Adipocyte (in vitro differentiated cells): ENCODE measurements at regions not wholly inside any gene's neighbourhood (a gene's known extent, or its start where the extent isn't known, plus 50 kb on each side); places are given as distances from the start of the nearest gene placed in this dataset.

Experiments used
- DNase-seq: peaks from one replicate; pipeline ENCODE4 v3.0.0-alpha.2; 2015; ENCODE audit warnings: low read depth
- H3K27me3 ChIP-seq: replicated peaks from 2 replicates; pipeline ENCODE4 v1.7.0; 2013; ENCODE audit warnings: mild to moderate bottlenecking, low read length, moderate library complexity; ENCODE audit not compliant: control insufficient read depth, insufficient read depth
- H3K36me3 ChIP-seq: 2 replicates; pipeline ENCODE4 v1.7.0; 2013; ENCODE audit warnings: low read length, mild to moderate bottlenecking, moderate library complexity; ENCODE audit not compliant: control insufficient read depth, insufficient read depth, severe bottlenecking
- H3K4me1 ChIP-seq: 2 replicates; pipeline ENCODE4 v1.7.0; 2013; ENCODE audit warnings: mild to moderate bottlenecking, low read length, moderate library complexity; ENCODE audit not compliant: control insufficient read depth, insufficient read depth
- H3K4me3 ChIP-seq: 2 replicates; pipeline ENCODE4 v1.7.0; 2013; ENCODE audit warnings: mild to moderate bottlenecking, low read length, moderate library complexity
- H3K9ac ChIP-seq: 2 replicates; pipeline ENCODE4 v1.7.0; 2013; ENCODE audit warnings: mild to moderate bottlenecking, low read length, moderate library complexity
- H3K9me3 ChIP-seq: 2 replicates; pipeline ENCODE4 v1.7.0; 2013; ENCODE audit warnings: mild to moderate bottlenecking, low read length, moderate library complexity; ENCODE audit not compliant: control insufficient read depth

DNA sequence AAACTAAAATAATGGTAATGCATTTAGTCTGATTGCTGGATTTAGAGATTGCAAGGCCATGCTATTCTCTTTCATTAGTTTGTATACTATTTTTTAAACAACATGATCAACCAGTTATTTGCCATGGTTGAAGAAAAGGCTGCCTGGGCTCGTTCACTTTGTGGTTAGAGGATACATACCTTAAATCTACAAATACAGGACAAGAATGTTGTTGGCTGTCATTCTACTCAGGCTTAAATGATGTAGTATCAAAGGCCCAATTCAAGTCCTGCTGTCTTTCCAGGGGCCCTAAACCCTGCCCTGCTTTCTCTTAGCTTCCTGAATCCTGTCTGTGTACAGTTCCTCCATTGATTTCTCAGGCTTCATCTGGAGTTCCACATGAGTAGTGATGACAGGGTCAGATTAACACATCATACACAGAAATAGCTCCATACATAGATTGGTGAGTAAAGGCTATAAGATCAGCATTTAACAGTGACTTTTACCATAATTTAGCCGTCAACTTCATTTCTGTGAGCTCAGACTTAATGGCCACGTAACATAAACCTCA, 114.9 kb upstream of the GPRIN3 start:
- peaks cover 4% of the 10 kb centered on the region for H3K4me1 ChIP-seq

GRCh38 chr4:89420507-89420906, 112.9 kb upstream of the GPRIN3 start:
- no peaks in the 10 kb centered on the region for H3K36me3 ChIP-seq
- no peak for DNase-seq
- H3K9me3 ChIP-seq: no peaks in the 10 kb centered on the region
- H3K27me3 ChIP-seq: no peaks in the 10 kb centered on the region
- peaks cover 4% of the 10 kb centered on the region for H3K4me1 ChIP-seq
- no peak overlapping the region for H3K4me3 ChIP-seq
- H3K9ac ChIP-seq: no peak overlapping the region

More for the DNA sequence above, 114.9 kb upstream of the GPRIN3 start:
- Histone ChIP-seq H3K9ac (no peak overlapping the region), H3K9me3 (no peaks in the 10 kb centered on the region), H3K4me3 (no peak overlapping the region), H3K27me3 (no peaks in the 10 kb centered on the region), H3K36me3 (no peaks in the 10 kb centered on the region)
- no peak for DNase-seq

DNA sequence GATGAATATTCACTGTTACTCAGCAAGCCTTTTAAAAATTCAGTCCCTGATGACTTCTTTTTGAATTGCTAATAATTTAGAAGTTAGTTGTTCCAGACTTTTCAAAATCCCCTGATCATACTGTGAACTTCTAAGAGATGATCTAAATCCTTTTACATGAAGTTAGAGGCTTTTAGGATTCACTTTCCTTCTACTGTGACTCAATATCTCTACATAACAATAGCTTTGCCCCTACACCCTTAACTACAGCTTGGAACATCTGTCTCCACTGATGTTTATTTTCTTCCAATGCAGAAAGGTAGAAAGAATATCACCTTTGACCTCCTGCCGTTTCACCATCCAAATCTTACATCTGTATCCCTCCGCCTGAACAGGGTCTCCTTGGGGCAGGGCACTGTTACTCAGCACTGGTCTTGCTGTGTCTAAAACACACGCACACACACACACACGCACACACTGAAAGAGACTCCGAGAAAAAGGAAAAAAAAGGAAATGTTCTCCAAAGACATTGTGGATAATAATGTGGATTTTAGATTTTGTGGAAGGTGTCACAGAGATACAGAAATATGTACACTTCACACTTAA, 111.6 kb upstream of the GPRIN3 start:
- Histone ChIP-seq H3K9me3 (no peaks in the 10 kb centered on the region), H3K4me3 (no peak overlapping the region), H3K9ac (no peak overlapping the region), H3K4me1 (peaks cover 4% of the 10 kb centered on the region), H3K36me3 (no peaks in the 10 kb centered on the region), H3K27me3 (no peaks in the 10 kb centered on the region)
- no peak for DNase-seq

DNA sequence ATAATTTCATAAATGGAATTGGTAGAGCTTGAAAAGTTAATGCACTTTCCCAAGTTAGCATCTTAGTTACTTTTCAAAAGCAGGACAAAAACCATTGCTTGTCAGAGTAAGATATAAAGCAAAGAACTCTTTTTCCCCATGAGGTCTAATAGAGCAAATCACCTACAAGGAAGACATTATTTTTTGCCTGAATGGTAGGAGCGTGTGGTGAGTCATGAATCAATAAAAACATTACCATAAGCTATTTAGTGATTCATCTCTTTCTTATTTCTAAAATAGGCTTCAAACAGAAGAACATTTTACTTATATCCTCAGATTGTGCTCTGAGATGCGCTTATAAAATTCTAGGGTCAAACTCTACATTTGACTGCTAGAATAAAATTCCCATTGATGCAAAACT, 109.4 kb upstream of the GPRIN3 start:
- Histone ChIP-seq H3K4me3 (no peak overlapping the region), H3K9ac (no peak overlapping the region), H3K27me3 (no peaks in the 10 kb centered on the region), H3K9me3 (no peaks in the 10 kb centered on the region), H3K4me1 (peaks cover 4% of the 10 kb centered on the region), H3K36me3 (no peaks in the 10 kb centered on the region)
- no peak for DNase-seq

DNA sequence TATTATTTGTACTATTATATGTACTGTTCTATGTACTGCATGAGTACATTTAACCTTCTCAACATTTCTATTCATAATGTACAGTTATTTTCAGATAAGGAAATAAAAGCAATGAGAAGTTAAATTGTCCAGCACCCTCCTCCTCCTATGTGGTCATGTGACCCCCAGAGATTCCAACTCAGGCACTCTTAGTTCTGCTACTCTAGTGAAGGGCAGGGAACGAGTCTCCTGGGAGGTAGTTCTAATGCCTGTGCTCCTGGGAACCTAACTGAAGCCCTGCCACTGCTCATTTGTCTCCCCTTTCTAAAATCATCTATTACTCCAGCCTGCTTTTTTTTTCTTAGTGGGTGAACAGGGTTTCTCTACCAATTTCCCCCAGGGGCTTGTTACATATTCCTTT, 105.9 kb upstream of the GPRIN3 start:
- no peaks in the 10 kb centered on the region for H3K9me3 ChIP-seq
- no peaks in the 10 kb centered on the region for H3K27me3 ChIP-seq
- DNase-seq: no peak
- H3K36me3 ChIP-seq: no peaks in the 10 kb centered on the region
- no peak overlapping the region for H3K9ac ChIP-seq
- H3K4me3 ChIP-seq: no peak overlapping the region
- peaks cover 14% of the 10 kb centered on the region for H3K4me1 ChIP-seq

GRCh38 chr4:89411539-89412309, 104.1 kb upstream of the GPRIN3 start:
- H3K9ac ChIP-seq: no peak overlapping the region
- H3K36me3 ChIP-seq: no peaks in the 10 kb centered on the region

GRCh38 chr4:89410687-89411086, 103.1 kb upstream of the GPRIN3 start:
- H3K4me3 ChIP-seq: no peak overlapping the region
- DNase-seq: peak; percentile 65
- peaks cover 14% of the 10 kb centered on the region for H3K4me1 ChIP-seq
- H3K9ac ChIP-seq: no peak overlapping the region
- H3K36me3 ChIP-seq: no peaks in the 10 kb centered on the region
- H3K9me3 ChIP-seq: no peaks in the 10 kb centered on the region
- H3K27me3 ChIP-seq: no peaks in the 10 kb centered on the region

More at GRCh38 chr4:89411539-89412309, 104.1 kb upstream of the GPRIN3 start:
- H3K27me3 ChIP-seq: no peaks in the 10 kb centered on the region
- H3K4me1 ChIP-seq: peaks cover 14% of the 10 kb centered on the region
- no peaks in the 10 kb centered on the region for H3K9me3 ChIP-seq
- no peak overlapping the region for H3K4me3 ChIP-seq
- no peak for DNase-seq

DNA sequence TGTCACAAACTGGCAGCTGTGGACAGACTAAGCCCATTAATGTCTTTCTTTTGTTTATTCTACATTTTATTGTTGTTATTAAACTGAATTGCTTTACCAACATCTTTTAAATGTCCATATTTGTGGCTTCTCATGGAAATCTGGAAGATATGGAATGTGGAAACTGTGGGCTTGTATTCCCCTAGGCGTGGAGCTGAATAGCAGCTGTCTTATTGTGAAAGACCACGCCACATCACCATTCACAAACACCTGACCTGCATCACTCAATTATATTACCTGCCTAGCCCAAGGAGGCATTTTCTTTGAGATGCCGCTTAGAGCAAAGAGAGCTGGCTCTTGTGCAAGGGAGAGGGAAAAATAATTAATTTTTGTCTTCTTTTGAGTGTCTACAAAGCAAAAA, 96.9 kb upstream of the GPRIN3 start:
- no peak for DNase-seq
- no peaks in the 10 kb centered on the region for H3K36me3 ChIP-seq
- H3K9me3 ChIP-seq: no peaks in the 10 kb centered on the region
- no peak overlapping the region for H3K9ac ChIP-seq
- no peaks in the 10 kb centered on the region for H3K4me1 ChIP-seq
- H3K27me3 ChIP-seq: no peaks in the 10 kb centered on the region
- no peak overlapping the region for H3K4me3 ChIP-seq

GRCh38 chr4:89403826-89404225, 96.2 kb upstream of the GPRIN3 start:
- Histone ChIP-seq H3K4me1 (no peaks in the 10 kb centered on the region), H3K9me3 (no peaks in the 10 kb centered on the region), H3K4me3 (no peak overlapping the region), H3K36me3 (no peaks in the 10 kb centered on the region), H3K9ac (no peak overlapping the region), H3K27me3 (no peaks in the 10 kb centered on the region)
- no peak for DNase-seq

DNA sequence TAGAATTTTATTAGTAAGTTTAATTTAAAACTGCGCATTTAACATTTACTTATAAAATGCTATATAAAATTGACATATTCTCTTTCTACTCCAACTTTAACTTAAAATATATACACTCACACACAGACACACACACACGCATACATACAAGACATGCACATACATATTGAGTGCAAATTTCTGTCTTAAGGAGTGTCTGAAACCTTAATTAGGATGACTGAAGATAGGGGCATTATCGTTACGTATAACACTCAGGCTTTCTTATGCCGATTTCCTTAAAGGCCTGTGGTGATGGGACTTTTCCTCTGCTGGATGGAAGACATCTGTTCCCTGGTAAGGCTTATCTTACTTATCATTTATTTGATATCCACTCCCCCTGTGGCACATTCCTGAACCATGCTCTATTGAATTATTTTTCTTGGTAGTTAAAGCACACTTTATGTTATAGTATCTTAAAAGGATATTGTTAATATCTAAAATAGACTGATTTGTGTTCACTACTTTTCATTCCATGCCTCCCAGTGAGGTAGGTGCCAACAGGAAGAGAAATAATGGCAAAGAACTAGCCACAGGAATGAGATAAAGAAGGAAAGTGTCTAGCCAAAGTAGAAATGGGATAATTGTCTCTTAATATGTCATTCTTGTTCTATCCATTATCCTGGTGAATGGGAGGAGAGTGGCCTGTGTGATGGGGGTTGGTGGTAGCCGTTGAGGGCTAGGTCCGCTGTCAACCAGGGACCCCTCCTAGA, 92.9 kb upstream of the GPRIN3 start:
- Histone ChIP-seq H3K9me3 (no peaks in the 10 kb centered on the region), H3K4me3 (no peak overlapping the region), H3K36me3 (no peaks in the 10 kb centered on the region), H3K9ac (no peak overlapping the region), H3K4me1 (no peaks in the 10 kb centered on the region), H3K27me3 (peaks cover 5% of the 10 kb centered on the region)
- DNase-seq: no peak

- peaks cover 5% of the 10 kb centered on the region for H3K27me3 ChIP-seq
- H3K4me3 ChIP-seq: no peak overlapping the region
- H3K9ac ChIP-seq: no peak overlapping the region
- no peaks in the 10 kb centered on the region for H3K36me3 ChIP-seq
- H3K4me1 ChIP-seq: no peaks in the 10 kb centered on the region
- H3K9me3 ChIP-seq: no peaks in the 10 kb centered on the region
- no peak for DNase-seq
These were observed 91.0 kb upstream of the GPRIN3 start for GRCh38 chr4:89398644-89399043.
